NB4 (cell line): ENCODE measurements at regions not wholly inside any gene's neighbourhood (a gene's known extent, or its start where the extent isn't known, plus 50 kb on each side); places are given as distances from the start of the nearest gene placed in this dataset.
A peak's percentile ranks its signal among the peaks of the same experiment; 100 is the strongest.

Experiments used
- DNase-seq: peaks from one replicate; pipeline ENCODE4 v3.0.0; 2010; ENCODE audit warnings: low read depth
- H3K4me3 ChIP-seq: one replicate; pipeline ENCODE4 v1.5.1; 2011; ENCODE audit warnings: mild to moderate bottlenecking, low read depth, low read length, moderate library complexity
- MYC ChIP-seq: IDR thresholded peaks from 2 replicates; pipeline ENCODE4 v1.6.1; 2011; ENCODE audit warnings: low read depth, low read length
- POLR2A ChIP-seq: IDR thresholded peaks from 2 replicates; pipeline ENCODE4 v1.6.1; 2011; ENCODE audit warnings: mild to moderate bottlenecking; ENCODE audit not compliant: insufficient read length; ENCODE audit errors: extremely low read depth
- TF ChIP-seq, protein P1 (sequence below): IDR thresholded peaks from one replicate; pipeline ENCODE4 v1.5.1; 2012; ENCODE audit warnings: low read depth, low read length
- TF ChIP-seq, protein P2 (sequence below): IDR thresholded peaks from 2 replicates; pipeline ENCODE4 v1.6.1; 2011; ENCODE audit warnings: low read depth, low read length

DNA sequence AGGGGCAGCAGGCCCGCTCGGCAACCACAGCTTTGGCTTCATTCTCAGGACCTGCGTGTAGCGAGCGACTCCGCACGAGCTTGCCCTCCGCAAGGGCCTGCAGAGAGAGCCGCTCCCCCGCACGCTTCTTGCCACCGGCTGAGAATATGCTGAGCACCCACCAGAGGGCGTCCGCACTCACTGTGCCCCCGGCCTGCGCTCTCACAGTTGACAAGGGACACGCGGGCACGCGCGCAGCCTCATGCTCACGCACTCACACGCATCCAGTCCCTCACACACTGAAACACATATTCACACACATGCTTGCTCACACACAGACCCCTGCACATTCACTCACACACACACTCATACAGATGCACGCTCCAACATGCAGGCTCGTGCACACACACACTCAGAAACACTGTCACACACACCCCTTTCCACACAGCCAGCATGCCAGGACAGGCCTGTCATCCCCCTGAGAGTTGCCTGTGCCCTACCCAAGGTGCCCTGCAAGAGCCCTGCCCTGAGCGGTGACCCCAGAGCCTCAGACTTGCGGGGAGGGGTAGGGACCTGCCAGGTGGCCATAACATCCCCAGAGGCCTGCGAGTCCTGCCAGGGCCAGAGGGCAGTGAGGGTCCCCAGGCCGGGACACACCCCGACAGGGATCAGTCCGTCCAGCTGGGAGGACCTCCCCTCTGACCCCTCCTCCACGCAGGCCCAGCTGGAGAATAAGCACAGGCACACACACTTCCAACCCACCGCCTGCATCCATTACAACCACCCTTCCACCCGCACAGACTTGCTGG lies 174.1 kb downstream of the BMP7 start:
- DNase-seq, result peak; percentile 87
- peak; percentile 84 for TF ChIP-seq MYC
- TF ChIP-seq, protein P1, sequence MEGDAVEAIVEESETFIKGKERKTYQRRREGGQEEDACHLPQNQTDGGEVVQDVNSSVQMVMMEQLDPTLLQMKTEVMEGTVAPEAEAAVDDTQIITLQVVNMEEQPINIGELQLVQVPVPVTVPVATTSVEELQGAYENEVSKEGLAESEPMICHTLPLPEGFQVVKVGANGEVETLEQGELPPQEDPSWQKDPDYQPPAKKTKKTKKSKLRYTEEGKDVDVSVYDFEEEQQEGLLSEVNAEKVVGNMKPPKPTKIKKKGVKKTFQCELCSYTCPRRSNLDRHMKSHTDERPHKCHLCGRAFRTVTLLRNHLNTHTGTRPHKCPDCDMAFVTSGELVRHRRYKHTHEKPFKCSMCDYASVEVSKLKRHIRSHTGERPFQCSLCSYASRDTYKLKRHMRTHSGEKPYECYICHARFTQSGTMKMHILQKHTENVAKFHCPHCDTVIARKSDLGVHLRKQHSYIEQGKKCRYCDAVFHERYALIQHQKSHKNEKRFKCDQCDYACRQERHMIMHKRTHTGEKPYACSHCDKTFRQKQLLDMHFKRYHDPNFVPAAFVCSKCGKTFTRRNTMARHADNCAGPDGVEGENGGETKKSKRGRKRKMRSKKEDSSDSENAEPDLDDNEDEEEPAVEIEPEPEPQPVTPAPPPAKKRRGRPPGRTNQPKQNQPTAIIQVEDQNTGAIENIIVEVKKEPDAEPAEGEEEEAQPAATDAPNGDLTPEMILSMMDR, result peak; percentile 90
- TF ChIP-seq, protein P2, sequence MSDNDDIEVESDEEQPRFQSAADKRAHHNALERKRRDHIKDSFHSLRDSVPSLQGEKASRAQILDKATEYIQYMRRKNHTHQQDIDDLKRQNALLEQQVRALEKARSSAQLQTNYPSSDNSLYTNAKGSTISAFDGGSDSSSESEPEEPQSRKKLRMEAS, result peak; percentile 87
- TF ChIP-seq POLR2A, result no peak

DNA sequence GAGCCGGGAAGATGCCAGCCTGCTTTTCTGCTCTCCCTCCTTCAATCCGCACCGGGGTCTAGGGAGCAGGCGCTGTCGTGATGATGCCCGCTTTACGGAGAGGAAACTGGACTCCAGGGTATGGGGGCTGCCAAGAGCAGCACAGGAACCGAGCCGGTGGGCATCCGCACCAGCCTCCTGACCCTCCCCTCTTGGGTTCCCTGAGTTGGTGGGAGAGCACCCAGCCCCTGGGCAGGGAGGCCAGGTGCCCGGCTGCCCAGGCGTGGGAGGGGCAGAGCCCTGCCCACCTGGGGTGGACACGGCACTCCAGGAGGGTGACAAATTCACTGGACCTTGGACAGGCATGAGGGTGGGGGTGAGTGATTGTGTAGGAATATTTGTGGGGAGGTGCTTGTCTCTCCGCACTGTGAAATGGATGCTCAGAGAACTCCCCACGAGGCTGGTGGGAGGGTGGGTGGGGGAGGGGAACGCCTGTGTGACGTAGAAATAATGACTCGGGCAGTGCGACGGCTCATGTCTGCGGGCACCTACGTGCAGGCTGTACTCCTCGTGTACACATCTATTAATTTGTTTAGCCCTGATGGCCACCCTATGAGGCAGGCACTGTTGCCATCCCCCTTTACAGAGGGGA lies 173.4 kb downstream of the BMP7 start:
- TF ChIP-seq, protein P2, result no peak
- TF ChIP-seq MYC, result no peak
- no peak for DNase-seq
- H3K4me3 ChIP-seq, result no peak overlapping the region

More for the DNA sequence above, 174.1 kb downstream of the BMP7 start:
- H3K4me3 ChIP-seq, result no peak overlapping the region

DNA sequence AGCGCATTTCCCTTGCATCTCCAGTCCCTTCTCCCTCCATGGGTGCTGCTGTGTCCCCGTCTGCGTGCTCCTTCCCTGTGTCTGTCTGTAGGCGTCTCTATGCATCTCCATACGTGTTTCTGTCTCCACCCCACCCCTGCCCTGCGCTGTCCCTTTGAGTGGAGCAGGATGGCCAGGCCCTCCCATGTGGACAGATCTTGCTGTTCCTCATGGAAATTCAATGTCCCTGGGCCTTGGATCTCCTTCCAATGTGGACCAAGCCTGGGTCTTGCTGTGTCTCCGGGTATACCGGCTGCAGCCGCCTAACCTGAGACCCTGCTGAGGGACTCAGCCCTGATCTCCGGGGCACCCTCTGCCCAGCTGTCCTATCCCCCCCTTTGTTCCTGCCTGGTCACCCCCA lies 172.7 kb downstream of the BMP7 start:
- no peak for TF ChIP-seq POLR2A
- TF ChIP-seq, protein P1, result no peak
- TF ChIP-seq, protein P2, result no peak
- no peak for DNase-seq
- no peak overlapping the region for H3K4me3 ChIP-seq

DNA sequence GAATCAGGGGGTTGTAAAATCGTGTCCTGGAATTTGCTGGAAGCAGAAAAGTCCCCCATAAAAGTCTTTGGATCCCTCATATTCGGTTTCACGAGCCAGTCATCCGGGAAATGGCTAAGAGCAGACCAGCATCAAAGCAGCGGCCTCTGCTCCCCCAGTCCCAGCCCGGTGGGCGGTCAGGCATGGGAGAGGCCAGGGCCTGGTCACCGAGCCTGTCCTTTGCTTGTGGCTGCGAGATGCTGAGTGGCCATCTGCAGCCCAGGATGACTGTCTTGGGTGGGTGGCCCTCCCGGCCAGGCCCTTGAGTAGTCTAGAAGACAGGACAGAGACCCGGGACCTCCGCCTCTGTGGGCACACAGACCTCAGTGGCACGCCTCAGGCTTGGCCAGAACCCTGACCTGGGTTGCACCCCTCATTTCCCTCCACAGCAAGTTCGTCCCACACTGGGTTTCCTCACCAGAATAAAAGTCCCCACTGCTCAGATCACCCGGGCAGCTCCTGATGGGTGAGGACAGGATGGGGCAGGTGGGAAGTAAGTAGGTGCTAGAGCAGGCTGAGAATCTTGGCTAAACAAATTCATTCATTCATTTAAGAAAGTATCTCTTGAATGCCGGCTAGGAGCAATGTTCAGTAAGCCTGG lies 172.1 kb downstream of the BMP7 start:
- no peak for DNase-seq
- TF ChIP-seq MYC (no peak), POLR2A (no peak)
- no peak overlapping the region for H3K4me3 ChIP-seq

DNA sequence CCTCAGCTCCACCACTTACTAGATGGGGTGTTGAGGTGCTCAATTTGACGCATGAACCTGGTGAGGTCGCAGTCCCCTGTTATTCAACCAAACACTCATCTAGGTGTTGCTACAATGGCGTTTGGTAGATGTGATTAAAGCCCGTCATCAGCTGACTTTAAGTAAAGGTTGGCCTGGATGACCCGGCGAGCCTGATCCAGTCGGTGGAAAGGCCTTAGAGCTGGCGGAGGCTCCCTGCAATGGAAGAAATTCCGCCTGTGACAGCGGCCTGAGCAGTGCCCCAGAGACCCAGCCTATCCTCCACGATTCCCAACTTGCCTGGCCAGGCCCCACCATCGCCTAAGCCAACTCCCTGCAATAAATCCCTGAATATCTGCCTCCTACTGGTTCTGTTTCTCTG lies 171.4 kb downstream of the BMP7 start:
- TF ChIP-seq, protein P1, result no peak
- TF ChIP-seq, protein P2, result no peak
- TF ChIP-seq POLR2A (no peak), MYC (no peak)
- H3K4me3 ChIP-seq, result no peak overlapping the region
- DNase-seq, result no peak

DNA sequence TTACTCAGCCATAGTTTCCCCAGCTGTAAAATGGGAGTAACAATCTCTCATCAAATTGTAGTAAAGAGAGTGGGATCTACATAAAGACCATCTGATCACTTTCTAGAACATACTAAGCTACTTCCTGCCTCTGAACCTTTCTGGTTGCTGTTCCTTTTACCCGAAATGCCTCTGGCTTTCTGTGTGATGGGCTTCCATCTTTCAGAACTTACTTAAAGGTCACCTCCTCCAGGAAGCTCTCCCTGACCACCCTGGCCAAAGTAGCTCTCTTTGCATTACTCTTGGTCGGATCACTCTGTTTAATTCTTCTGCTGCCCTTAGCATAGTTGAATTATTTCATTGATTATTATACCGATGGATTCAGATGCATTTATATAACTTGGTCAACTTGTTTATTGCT lies 171.0 kb downstream of the BMP7 start:
- H3K4me3 ChIP-seq, result no peak overlapping the region
- no peak for DNase-seq
- no peak for TF ChIP-seq MYC
- TF ChIP-seq, protein P1, result no peak
- TF ChIP-seq POLR2A, result no peak
- TF ChIP-seq, protein P2, result no peak
